ENCODE measurements at regions not wholly inside any gene's neighbourhood (a gene's known extent, or its start where the extent isn't known, plus 50 kb on each side); places are given as distances from the start of the nearest gene placed in this dataset.

- peaks cover 5 to 7% of the 10 kb centered on the region in 2 donors for H3K9me3 Mint-ChIP-seq
- no peaks in the 10 kb centered on the region for H3K36me3 Mint-ChIP-seq (ENCODE audit: insufficient read depth)
- DNase-seq (no peak), ATAC-seq (replicated peaks) (no peak)
- no peaks in the 10 kb centered on the region for H3K27me3 Mint-ChIP-seq
- H3K27ac Mint-ChIP-seq: no peak overlapping the region
- H3K4me1 Mint-ChIP-seq (ENCODE audit: low read depth in 2 of 2): no peaks in the 10 kb centered on the region
- no peak overlapping the region for H3K4me3 Mint-ChIP-seq
Measured at GRCh38 chr6:95071464-95071863, 505.9 kb upstream of the MANEA start.

- no peaks in the 10 kb centered on the region for H3K36me3 Mint-ChIP-seq (ENCODE audit: insufficient read depth)
- H3K27ac Mint-ChIP-seq: no peak overlapping the region
- no peak for DNase-seq
- peaks cover 0 to under 1% of the 10 kb centered on the region in 2 donors for H3K9me3 Mint-ChIP-seq
- no peaks in the 10 kb centered on the region for H3K4me1 Mint-ChIP-seq (ENCODE audit: low read depth in 2 of 2)
- ATAC-seq (replicated peaks): no peak
- H3K4me3 Mint-ChIP-seq: no peak overlapping the region
- H3K27me3 Mint-ChIP-seq: no peaks in the 10 kb centered on the region
Measured at GRCh38 chr6:95078457-95078856, 498.9 kb upstream of the MANEA start.

- no peaks in the 10 kb centered on the region for H3K4me1 Mint-ChIP-seq (ENCODE audit: low read depth in 2 of 2)
- H3K4me3 Mint-ChIP-seq: no peak overlapping the region
- no peaks in the 10 kb centered on the region for H3K27me3 Mint-ChIP-seq
- H3K36me3 Mint-ChIP-seq (ENCODE audit: insufficient read depth): no peaks in the 10 kb centered on the region
- DNase-seq (no peak), ATAC-seq (replicated peaks) (no peak)
- H3K9me3 Mint-ChIP-seq: peaks cover 0 to 3% of the 10 kb centered on the region in 2 donors
- H3K27ac Mint-ChIP-seq: no peak overlapping the region
Measured at GRCh38 chr6:95081231-95081630, 496.1 kb upstream of the MANEA start.

- Mint-ChIP-seq H3K36me3 (ENCODE audit: insufficient read depth) (no peaks in the 10 kb centered on the region), H3K27ac (no peak overlapping the region), H3K9me3 (peaks cover 0 to 3% of the 10 kb centered on the region in 2 donors), H3K4me1 (ENCODE audit: low read depth in 2 of 2) (no peaks in the 10 kb centered on the region), H3K4me3 (no peak overlapping the region), H3K27me3 (no peaks in the 10 kb centered on the region)
- DNase-seq (no peak), ATAC-seq (replicated peaks) (no peak)
Measured at GRCh38 chr6:95081949-95082348, 495.4 kb upstream of the MANEA start.

GRCh38 chr6:95083506-95083905 lies 493.8 kb upstream of the MANEA start:
- no peaks in the 10 kb centered on the region for H3K4me1 Mint-ChIP-seq (ENCODE audit: low read depth in 2 of 2)
- H3K4me3 Mint-ChIP-seq: no peak overlapping the region
- no peaks in the 10 kb centered on the region for H3K27me3 Mint-ChIP-seq
- ATAC-seq (replicated peaks) (no peak), DNase-seq (no peak)
- H3K27ac Mint-ChIP-seq: no peak overlapping the region
- no peaks in the 10 kb centered on the region for H3K36me3 Mint-ChIP-seq (ENCODE audit: insufficient read depth)
- peaks cover 0 to 3% of the 10 kb centered on the region in 2 donors for H3K9me3 Mint-ChIP-seq

GRCh38 chr6:95084867-95085266 lies 492.5 kb upstream of the MANEA start:
- DNase-seq (no peak), ATAC-seq (replicated peaks) (no peak)
- Mint-ChIP-seq H3K36me3 (ENCODE audit: insufficient read depth) (no peaks in the 10 kb centered on the region), H3K4me3 (no peak overlapping the region), H3K27ac (no peak overlapping the region), H3K4me1 (ENCODE audit: low read depth in 2 of 2) (no peaks in the 10 kb centered on the region), H3K9me3 (peaks cover 0 to 3% of the 10 kb centered on the region in 2 donors), H3K27me3 (no peaks in the 10 kb centered on the region)

GRCh38 chr6:95087394-95088097 lies 489.8 kb upstream of the MANEA start:
- ATAC-seq (replicated peaks): no peak
- no peak for DNase-seq
- no peak overlapping the region for H3K27ac Mint-ChIP-seq

GRCh38 chr6:95091823-95092436 lies 485.4 kb upstream of the MANEA start:
- Mint-ChIP-seq H3K9me3 (no peaks in the 10 kb centered on the region), H3K4me1 (ENCODE audit: low read depth in 2 of 2) (no peaks in the 10 kb centered on the region), H3K27ac (no peak overlapping the region), H3K36me3 (ENCODE audit: insufficient read depth) (no peaks in the 10 kb centered on the region), H3K27me3 (no peaks in the 10 kb centered on the region), H3K4me3 (no peak overlapping the region)
- DNase-seq (no peak), ATAC-seq (replicated peaks) (no peak)

More at GRCh38 chr6:95087394-95088097, 489.8 kb upstream of the MANEA start:
- H3K4me3 Mint-ChIP-seq: no peak overlapping the region
- H3K4me1 Mint-ChIP-seq (ENCODE audit: low read depth in 2 of 2): no peaks in the 10 kb centered on the region
- peaks cover 0 to 3% of the 10 kb centered on the region in 2 donors for H3K9me3 Mint-ChIP-seq
- no peaks in the 10 kb centered on the region for H3K36me3 Mint-ChIP-seq (ENCODE audit: insufficient read depth)
- H3K27me3 Mint-ChIP-seq: no peaks in the 10 kb centered on the region

- DNase-seq (no peak), ATAC-seq (replicated peaks) (no peak)
- Mint-ChIP-seq H3K27me3 (no peaks in the 10 kb centered on the region), H3K9me3 (peaks cover 0 to 2% of the 10 kb centered on the region in 2 donors), H3K36me3 (ENCODE audit: insufficient read depth) (no peaks in the 10 kb centered on the region), H3K4me1 (ENCODE audit: low read depth in 2 of 2) (no peaks in the 10 kb centered on the region), H3K4me3 (no peak overlapping the region), H3K27ac (no peak overlapping the region)
Measured at GRCh38 chr6:95093154-95093553, 484.2 kb upstream of the MANEA start.

- Mint-ChIP-seq H3K9me3 (peaks cover 0 to 2% of the 10 kb centered on the region in 2 donors), H3K4me1 (ENCODE audit: low read depth in 2 of 2) (no peaks in the 10 kb centered on the region), H3K27me3 (no peaks in the 10 kb centered on the region), H3K36me3 (ENCODE audit: insufficient read depth) (no peaks in the 10 kb centered on the region), H3K27ac (no peak overlapping the region), H3K4me3 (no peak overlapping the region)
- no peak for ATAC-seq (replicated peaks)
- DNase-seq: no peak
Measured at GRCh38 chr6:95094751-95095663, 482.3 kb upstream of the MANEA start.

- Mint-ChIP-seq H3K27me3 (no peaks in the 10 kb centered on the region), H3K36me3 (ENCODE audit: insufficient read depth) (no peaks in the 10 kb centered on the region), H3K9me3 (peaks cover 0 to 2% of the 10 kb centered on the region in 2 donors), H3K27ac (no peak overlapping the region), H3K4me3 (no peak overlapping the region), H3K4me1 (ENCODE audit: low read depth in 2 of 2) (no peaks in the 10 kb centered on the region)
- DNase-seq (no peak), ATAC-seq (replicated peaks) (no peak)
Measured at GRCh38 chr6:95095855-95096254, 481.5 kb upstream of the MANEA start.

- ATAC-seq (replicated peaks) (no peak), DNase-seq (no peak)
- Mint-ChIP-seq H3K36me3 (ENCODE audit: insufficient read depth) (no peaks in the 10 kb centered on the region), H3K4me3 (no peak overlapping the region), H3K27me3 (no peaks in the 10 kb centered on the region), H3K4me1 (ENCODE audit: low read depth in 2 of 2) (no peaks in the 10 kb centered on the region), H3K9me3 (peaks cover 0 to 4% of the 10 kb centered on the region in 2 donors), H3K27ac (no peak overlapping the region)
Measured at GRCh38 chr6:95099410-95099809, 477.9 kb upstream of the MANEA start.

- ATAC-seq (replicated peaks) (no peak), DNase-seq (no peak)
- H3K4me3 Mint-ChIP-seq: no peak overlapping the region
- no peaks in the 10 kb centered on the region for H3K27me3 Mint-ChIP-seq
- no peak overlapping the region for H3K27ac Mint-ChIP-seq
- H3K36me3 Mint-ChIP-seq (ENCODE audit: insufficient read depth): no peaks in the 10 kb centered on the region
- peaks cover 0 to 4% of the 10 kb centered on the region in 2 donors for H3K9me3 Mint-ChIP-seq
- no peaks in the 10 kb centered on the region for H3K4me1 Mint-ChIP-seq (ENCODE audit: low read depth in 2 of 2)
Measured at GRCh38 chr6:95109212-95109611, 468.1 kb upstream of the MANEA start.

Measured in effector memory CD8-positive, alpha-beta T cell (primary cell).